ENCODE measurements at regions not wholly inside any gene's neighbourhood (a gene's known extent, or its start where the extent isn't known, plus 50 kb on each side); places are given as distances from the start of the nearest gene placed in this dataset.

DNA sequence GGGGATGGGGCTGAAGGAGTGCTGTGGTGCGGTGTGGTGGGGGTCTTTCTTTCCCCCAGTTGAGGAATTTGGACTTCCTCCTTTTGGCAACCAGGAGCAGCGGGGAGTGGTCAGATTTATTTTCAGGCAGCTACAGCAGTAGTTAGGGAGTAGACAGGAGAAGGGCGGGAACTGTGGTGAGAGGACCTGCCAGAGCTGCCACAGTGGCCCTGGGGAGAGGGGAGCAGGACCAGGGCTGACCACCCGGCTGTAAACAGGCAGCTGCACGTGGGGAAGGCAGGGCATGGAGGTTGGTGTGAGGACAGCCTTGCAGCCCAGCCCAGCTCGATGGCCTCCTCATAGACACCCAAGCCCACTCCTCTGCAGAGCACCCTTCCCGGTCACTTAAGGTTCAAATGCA lies 197.2 kb downstream of the GLI2 start (continued):
- TF ChIP-seq, protein P1, sequence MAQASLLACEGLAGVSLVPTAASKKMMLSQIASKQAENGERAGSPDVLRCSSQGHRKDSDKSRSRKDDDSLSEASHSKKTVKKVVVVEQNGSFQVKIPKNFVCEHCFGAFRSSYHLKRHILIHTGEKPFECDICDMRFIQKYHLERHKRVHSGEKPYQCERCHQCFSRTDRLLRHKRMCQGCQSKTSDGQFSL (CRISPR knock-in tag; IDR thresholded peaks at IDR 0.05) = no peak
- TF ChIP-seq, protein P2, sequence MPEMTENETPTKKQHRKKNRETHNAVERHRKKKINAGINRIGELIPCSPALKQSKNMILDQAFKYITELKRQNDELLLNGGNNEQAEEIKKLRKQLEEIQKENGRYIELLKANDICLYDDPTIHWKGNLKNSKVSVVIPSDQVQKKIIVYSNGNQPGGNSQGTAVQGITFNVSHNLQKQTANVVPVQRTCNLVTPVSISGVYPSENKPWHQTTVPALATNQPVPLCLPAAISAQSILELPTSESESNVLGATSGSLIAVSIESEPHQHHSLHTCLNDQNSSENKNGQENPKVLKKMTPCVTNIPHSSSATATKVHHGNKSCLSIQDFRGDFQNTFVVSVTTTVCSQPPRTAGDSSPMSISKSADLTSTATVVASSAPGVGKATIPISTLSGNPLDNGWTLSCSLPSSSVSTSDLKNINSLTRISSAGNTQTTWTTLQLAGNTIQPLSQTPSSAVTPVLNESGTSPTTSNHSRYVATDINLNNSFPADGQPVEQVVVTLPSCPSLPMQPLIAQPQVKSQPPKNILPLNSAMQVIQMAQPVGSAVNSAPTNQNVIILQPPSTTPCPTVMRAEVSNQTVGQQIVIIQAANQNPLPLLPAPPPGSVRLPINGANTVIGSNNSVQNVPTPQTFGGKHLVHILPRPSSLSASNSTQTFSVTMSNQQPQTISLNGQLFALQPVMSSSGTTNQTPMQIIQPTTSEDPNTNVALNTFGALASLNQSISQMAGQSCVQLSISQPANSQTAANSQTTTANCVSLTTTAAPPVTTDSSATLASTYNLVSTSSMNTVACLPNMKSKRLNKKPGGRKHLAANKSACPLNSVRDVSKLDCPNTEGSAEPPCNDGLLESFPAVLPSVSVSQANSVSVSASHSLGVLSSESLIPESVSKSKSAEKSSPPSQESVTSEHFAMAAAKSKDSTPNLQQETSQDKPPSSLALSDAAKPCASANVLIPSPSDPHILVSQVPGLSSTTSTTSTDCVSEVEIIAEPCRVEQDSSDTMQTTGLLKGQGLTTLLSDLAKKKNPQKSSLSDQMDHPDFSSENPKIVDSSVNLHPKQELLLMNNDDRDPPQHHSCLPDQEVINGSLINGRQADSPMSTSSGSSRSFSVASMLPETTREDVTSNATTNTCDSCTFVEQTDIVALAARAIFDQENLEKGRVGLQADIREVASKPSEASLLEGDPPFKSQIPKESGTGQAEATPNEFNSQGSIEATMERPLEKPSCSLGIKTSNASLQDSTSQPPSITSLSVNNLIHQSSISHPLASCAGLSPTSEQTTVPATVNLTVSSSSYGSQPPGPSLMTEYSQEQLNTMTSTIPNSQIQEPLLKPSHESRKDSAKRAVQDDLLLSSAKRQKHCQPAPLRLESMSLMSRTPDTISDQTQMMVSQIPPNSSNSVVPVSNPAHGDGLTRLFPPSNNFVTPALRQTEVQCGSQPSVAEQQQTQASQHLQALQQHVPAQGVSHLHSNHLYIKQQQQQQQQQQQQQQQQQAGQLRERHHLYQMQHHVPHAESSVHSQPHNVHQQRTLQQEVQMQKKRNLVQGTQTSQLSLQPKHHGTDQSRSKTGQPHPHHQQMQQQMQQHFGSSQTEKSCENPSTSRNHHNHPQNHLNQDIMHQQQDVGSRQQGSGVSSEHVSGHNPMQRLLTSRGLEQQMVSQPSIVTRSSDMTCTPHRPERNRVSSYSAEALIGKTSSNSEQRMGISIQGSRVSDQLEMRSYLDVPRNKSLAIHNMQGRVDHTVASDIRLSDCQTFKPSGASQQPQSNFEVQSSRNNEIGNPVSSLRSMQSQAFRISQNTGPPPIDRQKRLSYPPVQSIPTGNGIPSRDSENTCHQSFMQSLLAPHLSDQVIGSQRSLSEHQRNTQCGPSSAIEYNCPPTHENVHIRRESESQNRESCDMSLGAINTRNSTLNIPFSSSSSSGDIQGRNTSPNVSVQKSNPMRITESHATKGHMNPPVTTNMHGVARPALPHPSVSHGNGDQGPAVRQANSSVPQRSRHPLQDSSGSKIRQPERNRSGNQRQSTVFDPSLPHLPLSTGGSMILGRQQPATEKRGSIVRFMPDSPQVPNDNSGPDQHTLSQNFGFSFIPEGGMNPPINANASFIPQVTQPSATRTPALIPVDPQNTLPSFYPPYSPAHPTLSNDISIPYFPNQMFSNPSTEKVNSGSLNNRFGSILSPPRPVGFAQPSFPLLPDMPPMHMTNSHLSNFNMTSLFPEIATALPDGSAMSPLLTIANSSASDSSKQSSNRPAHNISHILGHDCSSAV (CRISPR knock-in tag; IDR thresholded peaks at IDR 0.05; ENCODE audit: borderline replicate concordance) = no peak
- TF ChIP-seq, protein P3, sequence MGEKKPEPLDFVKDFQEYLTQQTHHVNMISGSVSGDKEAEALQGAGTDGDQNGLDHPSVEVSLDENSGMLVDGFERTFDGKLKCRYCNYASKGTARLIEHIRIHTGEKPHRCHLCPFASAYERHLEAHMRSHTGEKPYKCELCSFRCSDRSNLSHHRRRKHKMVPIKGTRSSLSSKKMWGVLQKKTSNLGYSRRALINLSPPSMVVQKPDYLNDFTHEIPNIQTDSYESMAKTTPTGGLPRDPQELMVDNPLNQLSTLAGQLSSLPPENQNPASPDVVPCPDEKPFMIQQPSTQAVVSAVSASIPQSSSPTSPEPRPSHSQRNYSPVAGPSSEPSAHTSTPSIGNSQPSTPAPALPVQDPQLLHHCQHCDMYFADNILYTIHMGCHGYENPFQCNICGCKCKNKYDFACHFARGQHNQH (CRISPR knock-in tag; IDR thresholded peaks at IDR 0.05) = no peak
- TF ChIP-seq, protein P4, sequence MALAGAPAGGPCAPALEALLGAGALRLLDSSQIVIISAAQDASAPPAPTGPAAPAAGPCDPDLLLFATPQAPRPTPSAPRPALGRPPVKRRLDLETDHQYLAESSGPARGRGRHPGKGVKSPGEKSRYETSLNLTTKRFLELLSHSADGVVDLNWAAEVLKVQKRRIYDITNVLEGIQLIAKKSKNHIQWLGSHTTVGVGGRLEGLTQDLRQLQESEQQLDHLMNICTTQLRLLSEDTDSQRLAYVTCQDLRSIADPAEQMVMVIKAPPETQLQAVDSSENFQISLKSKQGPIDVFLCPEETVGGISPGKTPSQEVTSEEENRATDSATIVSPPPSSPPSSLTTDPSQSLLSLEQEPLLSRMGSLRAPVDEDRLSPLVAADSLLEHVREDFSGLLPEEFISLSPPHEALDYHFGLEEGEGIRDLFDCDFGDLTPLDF (CRISPR knock-in tag; IDR thresholded peaks at IDR 0.05) = no peak

Measured in HepG2 (cell line).